Fibroblast of skin of scalp (primary cell): ENCODE measurements at regions not wholly inside any gene's neighbourhood (a gene's known extent, or its start where the extent isn't known, plus 50 kb on each side); places are given as distances from the start of the nearest gene placed in this dataset.

ENCODE experiments used
- DNase-seq: peaks from one replicate; pipeline ENCODE4 v3.0.0-alpha.2; 2013

DNA sequence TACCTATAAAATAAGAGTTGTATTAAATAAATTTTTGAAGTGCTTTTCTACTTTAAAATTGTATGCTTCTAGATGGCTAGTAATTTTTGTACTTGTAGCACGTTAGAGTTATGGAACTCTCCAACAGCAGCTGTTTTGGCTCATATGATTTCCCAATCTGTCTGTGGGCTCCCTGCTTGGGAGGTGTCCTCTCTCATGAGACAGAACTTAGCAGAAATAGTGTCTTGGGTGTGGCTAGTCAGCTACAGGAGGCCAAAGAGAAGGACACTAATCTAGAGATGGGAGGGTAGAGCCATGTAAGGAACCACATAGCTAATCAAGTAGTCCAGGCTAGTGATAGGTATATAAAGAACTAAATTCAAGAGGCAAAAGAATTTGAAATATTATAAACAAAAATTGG lies 78.4 kb upstream of the DAB2 start:
- DNase-seq, result peak; percentile 71

DNA sequence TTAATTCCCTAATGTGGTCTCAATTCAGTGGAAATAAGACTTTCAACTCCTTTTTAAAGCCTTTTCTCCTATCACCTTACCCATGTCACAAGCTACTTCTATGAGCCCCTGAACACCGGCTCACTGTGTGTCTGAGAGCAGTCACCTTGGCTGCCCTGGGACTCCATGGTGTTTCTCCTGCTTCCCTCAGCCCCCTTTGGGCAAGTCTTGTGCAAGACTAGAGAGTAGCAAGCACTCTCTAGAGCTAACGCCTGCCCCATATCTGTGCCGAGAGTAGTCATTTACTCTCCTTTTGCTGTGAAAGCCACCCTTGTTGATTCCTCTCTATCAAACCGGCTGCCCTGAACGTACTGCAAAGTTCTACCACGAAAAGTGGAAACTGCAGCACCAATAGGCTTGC lies 77.9 kb upstream of the DAB2 start:
- DNase-seq, result no peak

DNA sequence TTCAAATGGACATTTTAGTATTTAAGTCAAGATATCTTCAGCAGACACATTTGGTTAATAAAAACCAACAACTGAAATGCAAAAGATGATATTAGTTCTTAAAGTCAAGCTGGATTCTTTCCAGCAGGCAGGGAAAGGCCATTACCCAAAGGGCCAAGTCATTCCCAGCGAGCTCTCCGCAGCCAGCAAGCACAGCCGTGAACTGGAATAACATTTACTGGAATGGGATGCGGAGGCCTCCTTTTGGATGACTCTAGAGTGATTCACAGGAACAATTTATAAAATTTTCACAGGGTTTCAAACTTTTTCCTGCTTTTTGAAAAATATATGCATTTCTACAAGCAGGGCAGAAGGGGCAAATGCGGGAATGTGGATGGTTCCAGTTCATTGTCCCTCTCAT lies 76.6 kb upstream of the DAB2 start:
- peak; percentile 94 for DNase-seq

DNA sequence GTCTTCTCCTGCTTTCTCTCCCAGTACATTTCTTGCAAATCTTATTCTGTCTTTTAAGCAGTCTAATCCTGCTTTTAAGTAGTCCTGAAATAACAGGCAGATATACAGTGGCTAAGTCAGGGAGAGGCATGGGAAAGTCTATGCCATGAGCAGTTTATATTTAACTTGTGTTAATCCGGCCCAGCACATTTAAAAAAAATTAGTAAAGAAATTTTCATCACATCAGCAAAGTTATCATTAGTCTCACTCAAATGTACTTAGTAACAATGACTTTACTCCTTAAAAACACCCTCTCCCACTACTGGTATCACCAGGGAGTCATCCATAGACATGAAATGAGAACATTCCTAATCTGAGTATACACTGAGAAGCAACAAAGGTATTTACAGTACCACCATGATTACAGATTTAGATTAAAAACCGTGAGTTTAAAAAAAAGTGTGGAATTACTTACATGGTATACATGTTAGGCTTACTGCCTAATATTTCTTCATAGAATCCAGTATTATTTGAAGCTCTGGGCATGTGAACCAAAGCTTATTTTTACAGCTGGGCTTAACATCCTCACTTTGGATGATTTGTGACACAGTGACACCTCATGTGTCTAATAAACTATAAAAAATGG lies 75.9 kb upstream of the DAB2 start:
- peak; percentile 47 for DNase-seq

DNA sequence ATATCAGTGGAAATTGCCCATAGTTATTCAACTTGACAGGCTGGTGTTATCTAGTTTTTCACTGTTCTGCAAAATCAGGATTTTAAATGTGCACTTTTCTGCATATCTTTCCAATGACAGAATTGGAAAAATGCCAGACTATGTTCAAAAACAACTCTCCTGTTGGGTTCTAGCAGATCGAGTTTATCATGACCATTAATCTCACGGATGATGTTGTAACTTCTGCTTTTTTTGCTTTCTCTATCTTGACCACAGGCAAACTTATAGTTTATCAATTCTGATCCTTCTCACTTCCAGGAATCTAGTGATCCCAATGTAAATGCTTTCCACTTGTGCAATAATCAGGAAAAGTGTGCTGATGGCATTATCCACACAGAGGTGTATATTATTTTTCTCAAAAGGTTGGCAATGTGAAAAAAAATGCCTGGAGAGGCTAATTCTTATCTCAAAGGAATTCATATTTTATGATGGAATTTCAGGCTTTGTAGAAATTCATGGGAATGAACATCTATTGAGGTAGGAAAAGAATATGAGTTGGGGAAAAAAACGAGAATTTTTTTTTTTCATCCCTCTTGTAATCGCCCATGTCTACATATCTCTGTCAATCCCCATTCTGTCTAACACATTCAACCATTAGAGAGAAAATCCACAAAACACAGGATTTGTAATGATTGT lies 73.6 kb upstream of the DAB2 start:
- peak; percentile 56 for DNase-seq

DNA sequence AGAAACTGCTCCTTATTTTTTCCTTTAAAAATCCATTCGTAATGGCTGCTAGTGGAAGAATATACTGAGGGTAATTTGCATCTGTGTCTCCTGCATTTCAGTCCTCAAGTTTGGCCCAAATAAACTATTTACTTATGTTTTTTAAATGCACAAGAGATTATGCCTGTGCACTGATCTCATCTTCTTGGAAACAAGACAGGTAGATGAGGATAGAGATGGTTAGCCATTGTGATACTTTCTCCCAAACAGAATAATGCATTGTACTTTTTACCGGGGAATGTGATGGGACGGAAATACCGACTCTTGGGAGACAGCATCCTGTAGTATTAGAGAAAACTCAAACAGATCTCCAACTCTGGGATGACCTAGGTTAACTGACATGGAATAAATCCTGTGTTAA lies 72.5 kb upstream of the DAB2 start:
- DNase-seq, result no peak

DNA sequence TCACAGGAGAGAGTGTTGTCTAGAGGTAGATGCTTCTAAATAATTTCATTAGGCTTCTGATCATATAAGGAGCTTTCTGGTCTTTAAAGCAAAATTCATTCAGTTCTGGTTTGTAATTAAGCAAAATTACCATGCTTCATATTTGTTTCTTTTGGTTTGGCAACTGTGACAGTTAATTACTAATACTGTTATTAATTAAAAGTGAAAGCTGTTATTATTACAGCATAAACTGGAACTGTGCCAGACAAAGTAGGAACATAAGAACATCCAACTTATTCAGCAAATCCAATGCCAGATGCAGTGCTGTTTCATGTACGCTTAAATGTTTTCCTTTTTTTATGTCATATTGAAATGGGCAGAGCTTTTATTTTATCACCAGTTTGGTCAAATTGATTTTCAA lies 70.4 kb upstream of the DAB2 start:
- DNase-seq, result no peak

DNA sequence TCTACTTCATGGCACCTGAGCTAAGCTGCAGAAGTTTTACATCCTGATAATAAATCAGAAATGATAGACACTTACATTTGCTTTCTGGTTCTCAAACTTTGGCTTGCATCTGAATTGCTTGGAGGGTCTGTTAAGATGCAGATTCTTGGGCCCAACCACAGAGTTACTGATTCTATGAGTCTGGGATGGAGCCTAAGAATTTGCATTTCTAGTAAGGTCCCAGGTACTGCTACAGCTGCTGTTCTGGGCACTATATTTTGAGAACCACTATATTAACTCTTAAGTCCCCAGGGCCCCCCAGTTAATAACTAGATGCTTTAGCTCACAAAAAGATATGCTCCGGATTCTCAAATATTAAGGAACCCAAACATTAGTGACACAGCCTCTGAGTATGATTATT lies 69.8 kb upstream of the DAB2 start:
- DNase-seq, result no peak

DNA sequence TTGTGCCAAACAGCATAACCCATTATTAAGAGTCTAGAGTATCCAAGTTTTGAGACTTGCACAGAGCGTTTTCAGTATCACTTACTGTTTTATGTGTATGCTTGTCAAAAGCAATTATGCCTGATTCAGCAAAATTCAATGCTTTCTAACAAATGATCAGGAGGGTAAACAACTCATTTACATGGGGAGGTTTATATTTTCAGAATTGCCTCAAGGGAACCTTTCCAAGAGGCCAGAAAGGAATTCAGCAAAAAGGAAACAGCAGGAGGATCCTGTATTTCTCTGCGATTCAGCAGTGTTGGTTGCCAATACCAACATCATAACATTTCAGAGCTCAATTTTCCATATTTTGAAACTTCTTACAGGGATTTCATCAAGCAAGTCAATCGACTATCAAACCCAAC lies 69.3 kb upstream of the DAB2 start:
- peak; percentile 84 for DNase-seq

DNA sequence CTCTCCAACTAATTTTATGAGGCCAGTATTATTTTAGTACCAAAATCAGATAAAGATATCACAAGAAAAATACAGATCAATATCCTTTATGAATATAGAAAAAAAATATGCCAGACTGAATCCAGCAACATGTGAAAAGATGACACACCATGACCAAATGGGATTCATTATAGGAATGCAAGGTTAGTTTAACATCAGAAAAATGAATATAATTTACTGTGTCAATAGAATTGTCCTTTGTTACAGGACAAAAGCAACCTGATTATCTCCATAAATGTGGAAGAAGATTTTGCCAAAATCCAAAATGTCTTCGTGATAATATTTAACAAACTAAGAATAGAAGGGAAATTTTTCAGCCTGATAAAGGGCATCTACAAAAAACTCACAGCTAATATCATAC lies 66.4 kb upstream of the DAB2 start:
- no peak for DNase-seq

DNA sequence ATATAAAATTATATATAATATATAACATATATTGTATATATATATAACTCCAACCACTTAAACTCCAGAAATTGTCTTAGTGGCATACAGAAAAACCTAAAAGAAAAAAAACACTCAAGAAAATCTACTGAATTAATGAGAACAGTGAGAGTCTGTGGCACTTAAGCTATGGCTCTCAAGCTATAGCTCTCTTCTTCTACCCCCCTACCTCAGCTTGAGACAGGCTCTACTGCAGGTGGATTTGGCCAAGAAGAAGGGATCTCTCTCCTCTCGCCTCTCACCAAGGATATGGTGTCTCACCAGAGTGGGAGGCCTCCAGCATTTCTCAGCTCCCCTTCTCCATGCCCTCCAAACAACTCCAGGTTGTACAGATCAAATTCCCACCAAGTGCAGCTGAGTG lies 64.5 kb upstream of the DAB2 start:
- DNase-seq, result no peak

DNA sequence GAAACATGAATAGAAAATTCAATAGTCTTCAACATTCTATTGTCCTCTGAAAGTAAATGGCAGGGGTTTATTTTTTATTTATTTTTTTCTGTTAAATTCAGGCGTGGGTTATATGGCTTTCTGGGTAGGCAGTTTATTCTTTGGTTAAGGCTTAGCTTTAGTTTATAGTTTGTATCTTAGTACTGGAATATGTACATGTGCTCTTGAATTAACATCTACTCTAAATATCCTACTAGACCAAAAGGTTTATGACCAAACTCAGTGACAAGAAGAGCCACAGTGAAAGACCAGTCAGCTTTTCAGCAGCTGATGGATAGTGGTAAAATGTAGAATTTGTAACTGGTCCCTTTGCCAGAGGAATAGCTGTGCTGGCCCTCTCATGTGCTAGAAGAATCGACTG lies 62.0 kb upstream of the DAB2 start:
- no peak for DNase-seq

DNA sequence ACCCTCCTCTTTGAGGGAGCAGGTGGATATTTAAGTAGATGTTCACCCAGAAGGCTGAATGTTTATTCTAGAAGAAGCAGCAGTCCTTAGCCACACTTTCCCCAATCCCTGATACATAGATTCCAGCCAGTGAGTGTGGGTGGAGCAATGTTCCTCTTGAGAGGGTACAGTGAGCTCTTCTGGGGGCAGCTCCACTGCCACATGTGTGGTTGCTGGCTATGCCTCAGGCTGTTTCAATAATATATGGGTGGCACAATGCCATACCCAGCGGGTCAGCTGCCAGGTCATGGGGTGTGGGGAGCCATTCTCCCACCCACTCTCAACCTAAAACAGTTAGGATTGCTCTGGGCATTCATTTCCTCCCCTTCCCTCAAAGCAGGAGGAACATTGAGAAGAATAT lies 61.6 kb upstream of the DAB2 start:
- no peak for DNase-seq

DNA sequence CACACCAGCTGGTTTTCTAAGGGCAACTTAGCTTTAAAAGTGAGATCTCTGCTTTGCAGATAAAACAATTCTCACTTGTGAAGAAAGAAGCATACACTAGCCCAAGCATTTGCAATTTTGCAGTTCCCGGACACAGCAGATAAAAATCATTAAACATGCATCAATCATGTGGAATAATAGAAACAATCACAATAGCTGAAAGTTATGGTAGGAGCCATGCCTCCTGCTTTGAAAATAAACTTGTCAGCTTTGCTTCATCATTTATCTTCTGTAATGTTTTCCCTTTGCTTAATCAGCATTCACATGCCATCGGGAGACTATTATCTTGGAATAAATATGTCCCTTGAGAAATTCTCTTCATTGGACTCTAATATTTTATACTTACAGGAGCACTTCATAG lies 60.3 kb upstream of the DAB2 start:
- no peak for DNase-seq

DNA sequence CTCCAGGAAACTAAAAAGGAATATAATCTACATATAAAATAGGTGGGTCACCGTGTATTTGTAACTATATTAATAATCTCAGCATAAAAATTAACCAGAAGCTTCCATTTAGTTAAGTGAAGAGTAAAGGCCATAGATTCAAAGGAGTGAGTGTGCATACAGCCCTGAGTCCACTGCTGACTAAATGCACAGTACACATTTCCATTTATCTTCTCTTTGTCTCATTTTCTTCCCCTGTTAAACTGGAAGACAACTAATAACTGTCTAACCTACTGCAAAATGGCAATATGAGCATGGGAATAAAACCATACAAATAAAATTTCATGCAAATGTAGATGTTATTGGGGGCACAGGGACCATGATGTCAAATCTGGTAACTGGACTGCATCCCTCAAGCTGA lies 59.9 kb upstream of the DAB2 start:
- no peak for DNase-seq

DNA sequence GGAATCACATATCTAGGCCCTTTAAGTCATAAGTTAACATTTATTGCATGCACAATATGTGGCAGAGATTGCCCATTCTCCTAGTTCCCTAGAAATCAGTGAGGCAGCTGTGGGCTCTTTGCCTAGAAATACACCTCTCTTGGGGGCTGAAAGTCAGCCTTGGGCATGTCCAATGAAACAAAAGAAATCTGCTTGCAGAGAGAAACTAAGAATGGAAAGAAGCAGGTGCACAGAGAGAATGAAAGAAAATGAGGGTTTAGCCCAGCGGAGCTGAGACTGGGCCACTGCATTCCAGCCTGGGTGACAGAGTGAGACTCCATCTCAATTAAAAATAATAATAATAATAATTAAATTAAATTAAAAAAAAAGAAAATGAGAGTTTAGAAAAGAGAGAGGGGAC lies 57.3 kb upstream of the DAB2 start:
- DNase-seq, result no peak

DNA sequence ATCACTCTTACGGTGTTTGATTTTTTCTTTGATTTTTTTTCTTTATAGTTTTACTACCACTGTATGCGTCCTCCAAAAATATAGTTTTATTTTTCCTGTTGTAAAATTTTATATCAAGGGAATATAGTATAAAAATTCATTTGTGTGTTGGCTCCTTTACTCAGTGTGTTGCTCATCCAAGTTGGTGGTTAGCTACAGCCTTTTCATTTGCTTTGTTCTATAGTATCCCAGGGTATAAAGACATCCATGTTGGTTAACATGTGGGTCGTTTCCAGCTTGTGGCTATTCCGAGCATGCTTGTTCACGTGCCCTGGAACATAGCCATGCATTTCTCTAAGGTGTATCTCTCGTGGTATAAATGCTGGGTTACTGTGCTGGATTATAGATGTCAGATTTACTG lies 54.8 kb upstream of the DAB2 start:
- no peak for DNase-seq

DNA sequence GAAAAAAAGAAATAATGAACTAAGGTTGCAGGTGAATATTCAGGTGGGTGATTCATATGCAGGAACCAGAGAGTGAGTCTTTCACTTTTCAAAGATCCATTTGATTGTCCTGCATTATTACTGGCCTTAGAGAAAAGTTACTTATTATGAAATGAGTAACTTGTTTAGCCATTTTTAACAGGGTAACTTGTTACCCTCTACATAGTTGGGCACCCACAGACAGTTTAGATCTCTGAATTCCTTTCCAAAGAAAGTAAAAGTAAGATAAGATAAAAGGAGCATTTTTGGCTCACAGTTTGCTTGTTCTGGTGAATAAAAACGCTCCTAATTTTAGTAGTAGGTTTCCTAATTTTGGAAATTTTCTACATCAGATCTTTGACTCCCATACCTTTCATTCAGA lies 54.1 kb upstream of the DAB2 start:
- no peak for DNase-seq

DNA sequence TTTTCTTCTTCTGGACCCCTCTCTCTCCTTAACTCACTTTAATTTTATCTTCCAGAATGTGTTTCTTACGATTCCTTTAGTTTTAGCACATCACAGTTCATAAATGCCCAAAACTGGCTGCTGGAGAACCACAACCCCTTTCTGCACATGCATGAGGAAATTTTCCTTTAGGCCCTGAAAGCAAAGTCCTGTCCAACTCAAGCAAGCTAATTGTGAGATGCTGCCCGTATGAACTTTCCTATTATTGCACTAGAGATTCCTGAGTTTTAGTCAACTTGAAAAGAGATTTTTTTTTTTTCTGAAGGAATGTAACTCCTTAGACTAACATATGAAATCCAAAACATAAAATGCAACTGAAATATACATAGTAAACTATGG lies 52.1 kb upstream of the DAB2 start:
- peak; percentile 76 for DNase-seq

DNA sequence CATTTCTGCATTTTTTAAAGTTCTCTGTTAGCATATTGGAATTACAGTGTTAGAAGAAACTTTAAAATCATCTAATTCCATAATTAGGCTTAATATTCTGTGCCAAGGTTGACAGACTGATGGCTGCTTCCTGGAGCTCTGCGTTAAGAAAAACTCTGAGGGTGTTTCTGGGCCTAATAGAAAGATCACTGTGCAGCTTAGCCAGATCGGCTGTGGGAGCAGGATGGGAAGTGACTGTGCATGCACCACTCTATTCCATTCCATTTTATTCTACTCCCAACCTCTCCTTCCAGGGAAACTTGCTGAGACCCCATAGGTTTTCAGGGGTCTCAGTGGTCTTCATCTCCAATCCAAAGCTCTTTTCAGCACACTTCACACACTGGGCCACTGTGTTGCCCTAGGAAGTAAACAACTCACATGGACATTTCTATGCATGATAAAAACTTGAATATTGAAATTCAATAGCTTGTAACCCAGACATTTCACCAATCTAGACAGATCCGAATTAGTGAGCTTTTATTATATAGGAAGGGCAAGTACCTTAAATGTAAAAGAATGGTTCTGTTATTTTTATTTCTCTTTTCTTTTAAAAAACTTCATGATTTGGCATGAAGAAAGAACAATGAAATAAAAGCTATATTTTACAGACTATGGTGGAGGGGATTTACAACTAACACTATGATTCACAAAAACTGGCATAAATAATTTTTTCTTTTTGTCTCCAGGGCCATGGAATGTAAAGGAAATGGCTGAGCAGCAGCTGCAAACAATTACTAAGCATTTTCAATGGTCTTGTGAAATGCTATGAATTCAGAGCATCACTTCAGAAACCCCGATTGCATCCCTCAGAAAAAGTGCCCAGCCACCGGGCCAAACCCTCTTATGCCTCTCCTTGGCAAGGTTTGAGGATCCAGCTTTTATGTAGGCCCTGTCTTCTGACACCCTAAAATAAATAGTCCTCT lies 51.4 kb upstream of the DAB2 start:
- peak; percentile 94 for DNase-seq

DNA sequence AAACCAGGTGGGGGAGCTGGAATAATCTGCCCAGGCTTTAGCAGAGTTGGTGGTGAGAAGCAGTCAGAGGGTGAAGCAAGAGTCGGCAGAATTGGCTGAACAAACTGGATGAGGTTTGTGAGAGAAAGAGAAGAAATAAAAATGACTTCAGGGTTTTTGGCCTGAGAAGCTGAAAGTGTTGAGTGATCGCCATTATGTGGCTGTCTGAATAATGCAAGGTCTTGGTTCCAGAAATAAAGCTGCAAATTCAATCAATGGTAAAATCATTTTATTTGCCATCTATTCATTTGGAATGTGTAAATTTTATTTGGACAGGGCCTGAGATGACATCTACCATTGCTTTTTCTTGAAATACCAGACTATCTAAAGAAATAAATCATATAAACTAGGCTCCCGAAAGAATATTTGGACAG lies 50.4 kb upstream of the DAB2 start:
- DNase-seq, result no peak
